ENCODE measurements at regions not wholly inside any gene's neighbourhood (a gene's known extent, or its start where the extent isn't known, plus 50 kb on each side); places are given as distances from the start of the nearest gene placed in this dataset.

- no peaks in the 10 kb centered on the region for H3K36me3 ChIP-seq (ENCODE audit: control insufficient read depth in 2 of 2, insufficient read depth in 1 of 2, low read length in 2 of 2)
- POLR2A ChIA-PET = no interaction called here
- CTCF ChIA-PET = interaction anchor here (0.6 kb wide), 2 partner anchors 198 to 522 kb away, joined by 3 read pairs; no protein-coding TSS in a partner anchor
These were observed 414.6 kb upstream of the PRICKLE1 start for GRCh38 chr12:43004141-43004540.

DNA sequence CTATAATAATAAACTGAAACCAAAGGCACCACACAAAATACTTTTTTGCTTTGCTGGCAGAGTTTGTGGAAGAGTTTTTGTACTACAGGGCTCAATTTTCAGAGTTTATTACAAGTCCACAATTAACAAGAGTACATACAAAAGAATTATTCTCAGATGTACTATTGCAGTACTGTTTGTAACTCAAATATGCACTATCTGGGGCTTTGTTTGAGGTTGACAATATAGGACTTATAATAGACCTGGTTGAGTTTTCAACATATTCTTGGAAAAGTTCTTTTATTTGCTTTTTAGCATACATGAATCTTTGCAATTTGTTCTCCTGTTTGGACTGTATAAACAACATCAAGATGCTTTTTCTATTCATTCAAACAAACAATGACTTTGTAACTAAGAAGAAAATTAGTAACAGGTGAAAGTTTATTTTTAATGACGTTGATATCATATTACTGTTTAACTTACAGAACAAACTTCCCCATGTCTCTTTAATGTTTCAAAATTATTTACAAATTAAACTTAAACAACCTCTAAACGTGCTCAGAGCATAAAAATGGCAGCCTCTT is 407.4 kb upstream of the PRICKLE1 start:
- H3K36me3 ChIP-seq (ENCODE audit: control insufficient read depth in 2 of 2, insufficient read depth in 1 of 2, low read length in 2 of 2) = no peaks in the 10 kb centered on the region
- H3K9me3 ChIP-seq (ENCODE audit: control insufficient read depth, insufficient read depth, low read depth, low read length) = no peaks in the 10 kb centered on the region
- ChIA-PET CTCF (interaction anchor here (0.6 to 0.7 kb wide), 2 partner anchors 19 to 172 kb away, joined by 3 to 4 read pairs; no protein-coding TSS in a partner anchor), POLR2A (no interaction called here)
- TF ChIP-seq ZNF660 (tag by site-specific recombination; IDR thresholded peaks at IDR 0.05) (no peak), ZNF629 (tag by site-specific recombination; IDR thresholded peaks at IDR 0.05) (no peak), ZXDB (tag by site-specific recombination; IDR thresholded peaks at IDR 0.05) (no peak), FEZF1 (tag by site-specific recombination; IDR thresholded peaks at IDR 0.05) (no peak)
- H3K4me1 ChIP-seq (ENCODE audit: control insufficient read depth, insufficient read depth, low read length) = no peaks in the 10 kb centered on the region
- H3K27ac ChIP-seq (ENCODE audit: extremely low read depth, low read depth, low read length) = no peak overlapping the region
- no peak overlapping the region for H3K4me3 ChIP-seq (ENCODE audit: low read depth, low read length)

More at GRCh38 chr12:43004141-43004540, 414.6 kb upstream of the PRICKLE1 start:
- H3K27ac ChIP-seq (ENCODE audit: extremely low read depth, low read depth, low read length) = no peak overlapping the region
- TF ChIP-seq ZNF521 (tag by site-specific recombination; IDR thresholded peaks at IDR 0.05) = no peak
- TF ChIP-seq ZNF624 (tag by site-specific recombination; IDR thresholded peaks at IDR 0.05) = no peak
- TF ChIP-seq, protein P1, sequence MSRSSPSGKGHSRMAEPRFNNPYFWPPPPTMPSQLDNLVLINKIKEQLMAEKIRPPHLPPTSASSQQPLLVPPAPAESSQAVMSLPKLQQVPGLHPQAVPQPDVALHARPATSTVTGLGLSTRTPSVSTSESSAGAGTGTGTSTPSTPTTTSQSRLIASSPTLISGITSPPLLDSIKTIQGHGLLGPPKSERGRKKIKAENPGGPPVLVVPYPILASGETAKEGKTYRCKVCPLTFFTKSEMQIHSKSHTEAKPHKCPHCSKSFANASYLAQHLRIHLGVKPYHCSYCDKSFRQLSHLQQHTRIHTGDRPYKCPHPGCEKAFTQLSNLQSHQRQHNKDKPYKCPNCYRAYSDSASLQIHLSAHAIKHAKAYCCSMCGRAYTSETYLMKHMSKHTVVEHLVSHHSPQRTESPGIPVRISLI (tag by site-specific recombination; IDR thresholded peaks at IDR 0.05) = no peak
- TF ChIP-seq ZNF529 (tag by site-specific recombination; IDR thresholded peaks at IDR 0.05; ENCODE audit: insufficient replicate concordance) = no peak
- no peak for TF ChIP-seq ZNF23 (tag by site-specific recombination; IDR thresholded peaks at IDR 0.05; ENCODE audit: borderline replicate concordance)
- TF ChIP-seq ZNF148 (tag by site-specific recombination; IDR thresholded peaks at IDR 0.05; ENCODE audit: borderline replicate concordance) = no peak
- no peak for TF ChIP-seq ZNF701 (tag by site-specific recombination; IDR thresholded peaks at IDR 0.05)
- TF ChIP-seq ZNF530 (tag by site-specific recombination; IDR thresholded peaks at IDR 0.05; ENCODE audit: low read depth) = no peak
- no peak for TF ChIP-seq ZNF621 (tag by site-specific recombination; IDR thresholded peaks at IDR 0.05)
- TF ChIP-seq ZNF768 (tag by site-specific recombination; IDR thresholded peaks at IDR 0.05) = no peak
- TF ChIP-seq, protein P2, sequence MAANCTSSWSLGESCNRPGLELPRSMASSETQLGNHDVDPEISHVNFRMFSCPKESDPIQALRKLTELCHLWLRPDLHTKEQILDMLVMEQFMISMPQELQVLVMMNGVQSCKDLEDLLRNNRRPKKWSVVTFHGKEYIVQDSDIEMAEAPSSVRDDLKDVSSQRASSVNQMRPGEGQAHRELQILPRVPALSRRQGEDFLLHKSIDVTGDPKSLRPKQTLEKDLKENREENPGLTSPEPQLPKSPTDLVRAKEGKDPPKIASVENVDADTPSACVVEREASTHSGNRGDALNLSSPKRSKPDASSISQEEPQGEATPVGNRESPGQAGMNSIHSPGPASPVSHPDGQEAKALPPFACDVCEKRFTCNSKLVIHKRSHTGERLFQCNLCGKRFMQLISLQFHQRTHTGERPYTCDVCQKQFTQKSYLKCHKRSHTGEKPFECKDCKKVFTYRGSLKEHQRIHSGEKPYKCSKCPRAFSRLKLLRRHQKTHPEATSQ (tag by site-specific recombination; IDR thresholded peaks at IDR 0.05) = no peak
- no peak for TF ChIP-seq ZNF433 (tag by site-specific recombination; IDR thresholded peaks at IDR 0.05; ENCODE audit: low read depth)
- no peak for TF ChIP-seq ZNF174 (tag by site-specific recombination; IDR thresholded peaks at IDR 0.05)
- no peak for TF ChIP-seq WT1 (tag by site-specific recombination; IDR thresholded peaks at IDR 0.05)
- TF ChIP-seq, protein P3, sequence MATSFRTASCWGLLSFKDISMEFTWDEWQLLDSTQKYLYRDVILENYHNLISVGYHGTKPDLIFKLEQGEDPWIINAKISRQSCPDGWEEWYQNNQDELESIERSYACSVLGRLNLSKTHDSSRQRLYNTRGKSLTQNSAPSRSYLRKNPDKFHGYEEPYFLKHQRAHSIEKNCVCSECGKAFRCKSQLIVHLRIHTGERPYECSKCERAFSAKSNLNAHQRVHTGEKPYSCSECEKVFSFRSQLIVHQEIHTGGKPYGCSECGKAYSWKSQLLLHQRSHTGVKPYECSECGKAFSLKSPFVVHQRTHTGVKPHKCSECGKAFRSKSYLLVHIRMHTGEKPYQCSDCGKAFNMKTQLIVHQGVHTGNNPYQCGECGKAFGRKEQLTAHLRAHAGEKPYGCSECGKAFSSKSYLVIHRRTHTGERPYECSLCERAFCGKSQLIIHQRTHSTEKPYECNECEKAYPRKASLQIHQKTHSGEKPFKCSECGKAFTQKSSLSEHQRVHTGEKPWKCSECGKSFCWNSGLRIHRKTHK (tag by site-specific recombination; IDR thresholded peaks at IDR 0.05) = no peak
- no peaks in the 10 kb centered on the region for H3K9me3 ChIP-seq (ENCODE audit: control insufficient read depth, insufficient read depth, low read depth, low read length)
- no peak overlapping the region for H3K4me3 ChIP-seq (ENCODE audit: low read depth, low read length)
- H3K4me1 ChIP-seq (ENCODE audit: control insufficient read depth, insufficient read depth, low read length) = no peaks in the 10 kb centered on the region
